GM06990 (cell line): ENCODE measurements at regions not wholly inside any gene's neighbourhood (a gene's known extent, or its start where the extent isn't known, plus 50 kb on each side); places are given as distances from the start of the nearest gene placed in this dataset.

Source experiments
- DNase-seq: peaks from one replicate; pipeline ENCODE4 v3.0.0-alpha.2; 2011; ENCODE audit not compliant: insufficient read length; ENCODE audit errors: extremely low read depth
- H3K27me3 ChIP-seq: replicated peaks from 2 replicates; pipeline ENCODE4 v1.6.0; 2011; ENCODE audit warnings: low read length; ENCODE audit not compliant: control insufficient read depth, insufficient read depth
- H3K36me3 ChIP-seq: 2 replicates; pipeline ENCODE4 v1.5.1; 2011; ENCODE audit warnings: low read length; ENCODE audit not compliant: control insufficient read depth, insufficient read depth
- H3K4me3 ChIP-seq: replicated peaks from 2 replicates; pipeline ENCODE4 v1.5.1; 2011; ENCODE audit warnings: low read depth, mild to moderate bottlenecking, control low read depth, low read length
- CTCF ChIP-seq: IDR thresholded peaks from 2 replicates; pipeline ENCODE4 v1.5.1; 2011; ENCODE audit warnings: low read length, control low read depth, mild to moderate bottlenecking, inconsistent platforms; ENCODE audit not compliant: insufficient read depth, poor library complexity, severe bottlenecking

GRCh38 chr21:38965241-38965640 is 159.5 kb downstream of the ETS2 start:
- no peaks in the 10 kb centered on the region for H3K27me3 ChIP-seq
- H3K4me3 ChIP-seq: no peak overlapping the region
- H3K36me3 ChIP-seq: no peaks in the 10 kb centered on the region
- no peak for DNase-seq
- TF ChIP-seq CTCF: no peak

GRCh38 chr21:38963006-38963405 is 157.3 kb downstream of the ETS2 start:
- Histone ChIP-seq H3K4me3 (no peak overlapping the region), H3K36me3 (no peaks in the 10 kb centered on the region), H3K27me3 (no peaks in the 10 kb centered on the region)
- no peak for DNase-seq
- TF ChIP-seq CTCF: no peak

GRCh38 chr21:38960251-38960650 is 154.5 kb downstream of the ETS2 start:
- Histone ChIP-seq H3K27me3 (no peaks in the 10 kb centered on the region), H3K36me3 (no peaks in the 10 kb centered on the region), H3K4me3 (no peak overlapping the region)
- no peak for DNase-seq
- TF ChIP-seq CTCF: no peak

- no peaks in the 10 kb centered on the region for H3K27me3 ChIP-seq
- no peak for TF ChIP-seq CTCF
- no peak overlapping the region for H3K4me3 ChIP-seq
- no peaks in the 10 kb centered on the region for H3K36me3 ChIP-seq
- DNase-seq: no peak
These were observed 153.9 kb downstream of the ETS2 start for GRCh38 chr21:38959692-38960061.

GRCh38 chr21:38958940-38959691 is 153.4 kb downstream of the ETS2 start:
- H3K4me3 ChIP-seq: no peak overlapping the region
- no peak for TF ChIP-seq CTCF
- H3K36me3 ChIP-seq: no peaks in the 10 kb centered on the region
- H3K27me3 ChIP-seq: no peaks in the 10 kb centered on the region
- no peak for DNase-seq

GRCh38 chr21:38958323-38958705 is 152.6 kb downstream of the ETS2 start:
- DNase-seq: no peak

More at GRCh38 chr21:38958323-38958705, 152.6 kb downstream of the ETS2 start:
- H3K36me3 ChIP-seq: no peaks in the 10 kb centered on the region
- TF ChIP-seq CTCF: no peak
- H3K27me3 ChIP-seq: no peaks in the 10 kb centered on the region
- no peak overlapping the region for H3K4me3 ChIP-seq
